ENCODE measurements at regions not wholly inside any gene's neighbourhood (a gene's known extent, or its start where the extent isn't known, plus 50 kb on each side); places are given as distances from the start of the nearest gene placed in this dataset.

DNA sequence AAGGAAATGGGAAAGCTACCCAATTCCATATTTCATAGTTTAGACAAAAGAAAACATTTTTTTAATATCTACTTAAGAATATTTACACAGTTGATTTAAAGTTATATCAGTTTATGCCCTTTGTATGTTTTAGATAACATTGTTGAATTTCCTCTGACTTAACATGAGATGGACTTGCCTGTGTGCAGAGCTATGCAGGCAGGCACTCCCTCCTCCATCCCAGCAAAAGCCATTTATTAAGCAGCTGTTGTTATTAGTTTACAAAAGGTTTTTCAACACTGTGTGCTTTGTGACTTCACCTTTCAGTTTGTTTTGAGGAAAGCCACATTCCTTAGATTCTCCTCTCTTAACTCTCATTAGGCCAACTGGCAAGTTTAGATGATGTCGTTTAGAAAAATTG, 337.5 kb upstream of the PDE3A start:
- H3K27ac ChIP-seq (ENCODE audit: low read depth, low read length), result no peak overlapping the region
- H3K4me3 ChIP-seq (ENCODE audit: low read depth, low read length), result no peak overlapping the region
- no peaks in the 10 kb centered on the region for H3K27me3 ChIP-seq (ENCODE audit: control insufficient read depth, insufficient read depth, low read length)
- no peaks in the 10 kb centered on the region for H3K9me3 ChIP-seq (ENCODE audit: control insufficient read depth, insufficient read depth, low read length)
- no peak for DNase-seq (ENCODE audit: low read depth, low spot score)
- POLR2A ChIA-PET, result no interaction called here
- CTCF ChIA-PET, result no interaction called here
- TF ChIP-seq, protein P1, sequence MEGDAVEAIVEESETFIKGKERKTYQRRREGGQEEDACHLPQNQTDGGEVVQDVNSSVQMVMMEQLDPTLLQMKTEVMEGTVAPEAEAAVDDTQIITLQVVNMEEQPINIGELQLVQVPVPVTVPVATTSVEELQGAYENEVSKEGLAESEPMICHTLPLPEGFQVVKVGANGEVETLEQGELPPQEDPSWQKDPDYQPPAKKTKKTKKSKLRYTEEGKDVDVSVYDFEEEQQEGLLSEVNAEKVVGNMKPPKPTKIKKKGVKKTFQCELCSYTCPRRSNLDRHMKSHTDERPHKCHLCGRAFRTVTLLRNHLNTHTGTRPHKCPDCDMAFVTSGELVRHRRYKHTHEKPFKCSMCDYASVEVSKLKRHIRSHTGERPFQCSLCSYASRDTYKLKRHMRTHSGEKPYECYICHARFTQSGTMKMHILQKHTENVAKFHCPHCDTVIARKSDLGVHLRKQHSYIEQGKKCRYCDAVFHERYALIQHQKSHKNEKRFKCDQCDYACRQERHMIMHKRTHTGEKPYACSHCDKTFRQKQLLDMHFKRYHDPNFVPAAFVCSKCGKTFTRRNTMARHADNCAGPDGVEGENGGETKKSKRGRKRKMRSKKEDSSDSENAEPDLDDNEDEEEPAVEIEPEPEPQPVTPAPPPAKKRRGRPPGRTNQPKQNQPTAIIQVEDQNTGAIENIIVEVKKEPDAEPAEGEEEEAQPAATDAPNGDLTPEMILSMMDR (IDR thresholded peaks at IDR 0.05; ENCODE audit: low read depth, low read length), result no peak

DNA sequence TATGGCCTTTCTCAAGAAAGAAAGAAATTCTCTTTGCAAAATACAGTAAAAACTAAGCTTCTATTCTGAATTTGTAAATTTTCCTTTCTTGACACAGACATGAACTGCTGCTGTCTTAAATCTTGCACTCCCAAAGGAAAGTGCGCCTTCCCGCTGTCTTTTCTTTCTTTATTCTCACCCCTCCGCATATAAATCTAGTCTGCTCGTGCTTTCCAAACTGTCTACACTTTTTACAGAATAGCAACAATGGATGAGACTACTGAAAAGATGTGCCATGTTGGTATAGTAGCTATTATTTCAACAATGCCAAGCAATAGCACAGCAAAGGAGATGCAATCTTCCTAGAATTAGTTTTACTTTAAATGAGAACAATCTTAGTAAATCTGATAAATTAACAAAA, 328.8 kb upstream of the PDE3A start:
- no peaks in the 10 kb centered on the region for H3K9me3 ChIP-seq (ENCODE audit: control insufficient read depth, insufficient read depth, low read length)
- H3K27ac ChIP-seq (ENCODE audit: low read depth, low read length), result no peak overlapping the region
- CTCF ChIA-PET, result no interaction called here
- no peak for DNase-seq (ENCODE audit: low read depth, low spot score)
- no peak overlapping the region for H3K4me3 ChIP-seq (ENCODE audit: low read depth, low read length)
- H3K27me3 ChIP-seq (ENCODE audit: control insufficient read depth, insufficient read depth, low read length), result no peaks in the 10 kb centered on the region
- POLR2A ChIA-PET, result no interaction called here
- TF ChIP-seq, protein P1 (IDR thresholded peaks at IDR 0.05; ENCODE audit: low read depth, low read length), result no peak

DNA sequence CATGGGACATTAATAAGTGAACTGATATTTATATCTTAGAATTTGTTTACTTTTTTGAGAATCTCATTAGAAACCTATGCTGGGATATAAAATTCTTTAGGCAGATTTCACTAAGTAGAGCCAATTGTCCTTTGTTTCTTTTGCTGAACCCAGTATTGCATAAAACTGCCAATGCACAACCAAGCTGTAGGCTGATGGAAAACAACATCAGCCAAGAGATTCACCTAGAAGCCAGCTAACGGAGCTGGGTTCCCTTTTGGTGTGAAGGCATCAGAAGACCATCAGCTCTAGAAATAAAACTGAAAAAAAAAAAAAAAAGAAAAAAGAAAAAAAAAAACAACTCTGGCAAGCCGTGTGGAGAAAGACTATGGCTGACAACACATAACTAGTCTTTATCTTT, 328.2 kb upstream of the PDE3A start:
- TF ChIP-seq, protein P1 (IDR thresholded peaks at IDR 0.05; ENCODE audit: low read depth, low read length), result no peak
- DNase-seq (ENCODE audit: low read depth, low spot score), result no peak
- Histone ChIP-seq H3K27me3 (ENCODE audit: control insufficient read depth, insufficient read depth, low read length) (no peaks in the 10 kb centered on the region), H3K27ac (ENCODE audit: low read depth, low read length) (no peak overlapping the region), H3K9me3 (ENCODE audit: control insufficient read depth, insufficient read depth, low read length) (no peaks in the 10 kb centered on the region), H3K4me3 (ENCODE audit: low read depth, low read length) (no peak overlapping the region)
- CTCF ChIA-PET, result no interaction called here
- POLR2A ChIA-PET, result interaction anchor here (0.7 kb wide), 1 partner anchor 261 kb away, joined by 10 read pairs; no protein-coding TSS in a partner anchor

DNA sequence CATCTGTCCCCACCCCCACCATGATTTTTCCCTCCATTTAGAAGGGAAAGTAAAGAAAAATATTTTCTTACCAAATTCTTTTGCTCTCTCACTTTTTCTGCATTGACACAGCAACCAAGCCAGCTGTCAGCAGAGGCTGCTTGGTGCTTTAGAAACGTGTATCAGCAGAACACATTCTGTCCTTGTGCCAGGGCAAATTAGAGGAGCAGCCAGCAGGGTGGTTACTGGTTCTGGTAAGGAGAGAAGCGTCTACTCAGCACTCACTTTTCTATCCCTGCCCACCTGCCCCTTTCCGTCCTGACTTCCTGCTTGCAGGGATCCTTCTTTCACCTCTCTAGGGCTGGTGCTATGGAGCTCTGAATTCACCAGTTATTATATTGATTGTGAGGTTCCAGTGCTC, 327.5 kb upstream of the PDE3A start:
- POLR2A ChIA-PET, result interaction anchor here (0.7 kb wide), 1 partner anchor 262 kb away, joined by 10 read pairs; no protein-coding TSS in a partner anchor
- no peak overlapping the region for H3K4me3 ChIP-seq (ENCODE audit: low read depth, low read length)
- H3K27ac ChIP-seq (ENCODE audit: low read depth, low read length), result no peak overlapping the region
- DNase-seq (ENCODE audit: low read depth, low spot score), result no peak
- H3K27me3 ChIP-seq (ENCODE audit: control insufficient read depth, insufficient read depth, low read length), result no peaks in the 10 kb centered on the region
- CTCF ChIA-PET, result no interaction called here
- H3K9me3 ChIP-seq (ENCODE audit: control insufficient read depth, insufficient read depth, low read length), result no peaks in the 10 kb centered on the region
- TF ChIP-seq, protein P1 (IDR thresholded peaks at IDR 0.05; ENCODE audit: low read depth, low read length), result no peak

DNA sequence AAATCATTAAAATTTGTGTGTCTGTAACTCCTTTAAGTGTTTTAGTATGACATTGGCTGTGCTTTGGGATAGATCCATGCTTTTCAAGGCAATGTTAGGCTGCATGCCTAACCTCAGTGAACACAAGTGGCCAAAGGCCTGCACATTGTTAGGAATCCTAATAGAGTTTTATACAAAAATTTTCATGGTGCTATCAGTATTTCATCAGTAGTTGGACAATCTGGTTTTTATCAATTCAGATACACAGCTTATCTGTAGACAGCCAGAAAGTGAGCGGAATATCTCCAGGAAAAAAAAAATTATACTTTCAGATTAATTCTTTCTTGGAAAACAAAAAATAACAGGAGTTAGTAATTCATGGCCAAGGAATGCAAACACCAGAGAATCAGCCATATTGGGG, 324.0 kb upstream of the PDE3A start:
- TF ChIP-seq, protein P1 (IDR thresholded peaks at IDR 0.05; ENCODE audit: low read depth, low read length), result no peak
- POLR2A ChIA-PET, result no interaction called here

More for the DNA sequence above, 324.0 kb upstream of the PDE3A start:
- Histone ChIP-seq H3K9me3 (ENCODE audit: control insufficient read depth, insufficient read depth, low read length) (no peaks in the 10 kb centered on the region), H3K27ac (ENCODE audit: low read depth, low read length) (no peak overlapping the region), H3K4me3 (ENCODE audit: low read depth, low read length) (no peak overlapping the region), H3K27me3 (ENCODE audit: control insufficient read depth, insufficient read depth, low read length) (no peaks in the 10 kb centered on the region)
- CTCF ChIA-PET, result no interaction called here
- no peak for DNase-seq (ENCODE audit: low read depth, low spot score)
